LHCN-M2 (cell line): ENCODE measurements at regions not wholly inside any gene's neighbourhood (a gene's known extent, or its start where the extent isn't known, plus 50 kb on each side); places are given as distances from the start of the nearest gene placed in this dataset.

ENCODE experiments used
- DNase-seq: peaks from one replicate; pipeline ENCODE4 v3.0.0-alpha.2; 2012; ENCODE audit warnings: low read depth

DNA sequence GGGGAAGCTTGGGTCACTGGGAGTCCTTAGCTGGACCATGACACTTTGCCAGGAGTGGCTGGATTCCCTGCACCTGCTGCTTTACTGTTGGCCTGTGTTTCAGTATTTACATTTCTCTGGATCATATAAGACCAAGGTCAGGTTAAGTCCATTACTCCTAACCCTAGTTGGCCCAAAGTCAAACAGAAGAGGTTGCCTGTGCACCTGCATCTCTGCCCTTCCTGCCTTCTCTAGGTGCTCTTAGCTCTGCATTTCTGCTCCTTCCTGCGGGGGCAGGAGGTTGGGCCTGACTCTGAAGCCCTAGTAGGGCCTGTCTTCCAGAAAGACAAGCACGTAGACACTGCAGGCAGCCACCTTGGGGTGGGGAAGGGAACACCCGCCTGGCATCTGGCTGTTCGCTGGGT is 124.3 kb downstream of the RPLP1 start:
- DNase-seq = no peak

- no peak for DNase-seq
These were observed 124.8 kb downstream of the RPLP1 start for GRCh38 chr15:69577397-69577796.

DNA sequence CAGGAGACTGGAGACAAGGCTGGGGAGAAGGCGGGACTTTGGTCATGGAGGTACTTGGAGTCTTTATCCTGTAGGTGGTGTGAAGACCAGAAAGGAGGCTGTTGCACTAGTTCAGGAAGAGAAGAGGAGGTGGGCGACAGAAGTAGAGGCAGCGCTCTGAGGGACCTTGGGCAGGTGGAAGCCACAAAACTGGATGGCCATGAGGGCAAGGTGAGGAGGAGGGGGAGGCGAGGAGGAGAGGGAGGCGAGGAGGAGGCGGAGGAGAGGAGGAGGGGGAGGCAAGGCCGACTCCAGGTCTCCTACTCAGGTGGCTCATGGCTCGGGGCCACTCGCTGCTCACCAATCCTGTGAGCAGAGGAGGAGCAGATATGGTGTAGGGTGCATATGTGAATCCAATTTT is 125.6 kb downstream of the RPLP1 start:
- DNase-seq = no peak

GRCh38 chr15:69578787-69579583 is 126.4 kb downstream of the RPLP1 start:
- no peak for DNase-seq

- no peak for DNase-seq
These were observed 127.5 kb downstream of the RPLP1 start for GRCh38 chr15:69579950-69580618.

DNA sequence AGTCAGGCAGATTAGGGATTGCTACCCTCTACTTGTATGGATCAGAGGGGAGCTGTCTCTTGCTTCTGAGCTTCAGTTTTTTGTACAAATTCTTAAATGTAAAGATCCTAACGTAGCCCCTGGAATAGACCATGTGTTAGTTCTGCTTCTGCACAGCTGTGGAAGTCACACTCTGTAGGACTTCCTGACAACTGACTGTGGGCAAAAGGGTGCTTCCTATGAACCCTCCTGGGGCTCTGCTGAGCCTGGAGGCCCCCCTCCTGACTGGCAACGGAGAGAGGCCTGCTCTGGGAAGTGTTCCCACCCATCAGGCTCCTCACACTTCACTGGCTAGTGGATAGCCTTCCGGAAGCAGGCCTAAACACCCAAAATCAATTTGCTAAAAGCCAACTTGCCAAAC is 131.0 kb downstream of the RPLP1 start:
- DNase-seq = no peak

DNA sequence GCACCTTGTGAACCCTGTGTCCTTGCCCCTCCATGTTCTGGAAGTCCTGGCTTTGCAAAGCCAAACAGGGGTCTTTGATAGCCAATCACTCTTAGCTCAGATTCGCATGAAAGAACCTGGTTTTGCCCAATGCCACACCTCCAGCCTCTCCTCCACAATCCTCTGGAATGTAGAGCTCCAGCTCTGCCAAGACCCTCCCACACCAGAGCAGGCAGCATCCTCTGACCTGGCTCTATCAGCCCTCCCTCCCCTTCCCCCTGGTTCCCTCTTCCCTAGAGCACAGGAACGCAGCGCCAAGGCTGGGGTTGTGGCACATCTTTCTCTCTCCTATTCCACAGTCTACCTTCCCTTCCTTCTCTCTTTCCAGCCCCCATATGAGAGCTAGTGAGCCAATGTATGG is 133.3 kb downstream of the RPLP1 start:
- no peak for DNase-seq

DNA sequence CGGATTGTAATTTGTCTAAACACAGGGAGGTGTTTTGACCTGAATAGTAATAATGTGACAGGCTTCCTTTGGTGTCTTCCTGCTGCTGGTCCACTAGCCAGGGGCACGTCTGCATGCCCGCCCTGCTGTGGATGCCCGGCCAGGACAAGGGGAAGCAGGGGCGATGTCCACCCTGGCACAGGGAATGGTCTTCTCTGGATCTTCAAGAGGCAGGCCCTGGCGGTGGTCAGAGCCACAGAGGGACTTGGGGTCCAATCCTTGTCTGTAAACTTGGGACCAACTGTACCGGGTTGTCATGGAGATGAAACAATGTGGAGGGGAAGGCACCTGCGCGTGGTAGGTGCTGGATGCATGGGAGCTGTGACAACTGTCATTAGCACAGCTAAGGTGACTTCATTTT is 134.1 kb downstream of the RPLP1 start:
- no peak for DNase-seq

DNA sequence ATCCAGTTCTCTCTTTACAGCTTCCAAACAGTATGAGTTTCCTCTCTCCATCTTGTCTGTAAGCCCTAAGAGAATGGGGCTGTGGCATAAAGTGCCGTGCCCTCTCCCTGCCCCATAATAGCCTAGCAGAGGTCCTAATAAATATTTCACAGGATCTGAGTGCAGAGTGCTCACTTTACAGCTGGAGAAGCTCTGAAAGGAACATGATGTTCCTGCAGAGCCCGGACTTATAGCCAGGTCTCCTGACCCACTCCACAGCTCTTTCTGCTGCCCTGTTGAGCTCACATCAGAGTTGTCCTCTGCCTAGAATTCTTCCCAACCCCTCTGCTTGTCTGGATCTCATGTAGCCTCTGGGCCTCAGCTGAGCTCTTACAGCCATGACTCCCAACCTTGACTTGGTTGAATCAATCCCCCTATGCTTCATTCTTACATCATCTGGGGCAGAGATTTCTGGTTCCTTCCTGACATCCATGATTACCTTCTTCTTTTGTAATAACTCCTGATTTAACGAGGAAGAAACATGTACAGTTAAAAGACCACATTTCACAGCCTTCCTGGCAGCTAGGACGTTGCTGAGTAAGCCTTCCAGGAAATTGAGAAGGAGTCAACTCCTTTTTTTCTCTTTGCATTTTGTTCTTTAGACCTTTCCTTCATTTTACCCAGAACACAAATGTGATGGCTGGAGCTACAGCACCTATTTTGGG is 135.3 kb downstream of the RPLP1 start:
- no peak for DNase-seq

DNA sequence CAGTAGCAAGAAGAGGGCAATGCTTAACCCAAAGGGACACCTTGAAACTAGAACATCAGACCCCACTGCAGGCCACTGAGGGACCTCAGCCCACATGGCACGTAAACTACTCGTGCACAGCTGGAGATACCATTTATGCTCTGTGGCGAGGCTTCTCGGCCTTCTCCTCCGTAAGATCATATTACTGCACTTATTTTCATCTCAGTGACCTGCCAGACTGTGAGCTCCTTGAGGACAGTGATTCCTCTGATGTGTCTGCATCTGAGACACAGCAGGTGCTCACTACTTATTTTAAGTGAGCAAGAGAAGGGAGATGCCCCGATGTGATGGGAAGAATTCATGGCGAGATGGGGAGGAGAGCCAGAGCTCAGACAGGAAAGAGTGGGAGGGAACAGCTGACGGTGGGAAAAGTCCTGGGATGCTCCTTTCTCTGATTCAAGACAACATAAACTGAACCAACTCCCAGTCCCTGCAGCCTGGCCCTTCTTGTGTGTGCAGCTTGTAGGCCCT is 137.6 kb downstream of the RPLP1 start:
- DNase-seq = no peak

- no peak for DNase-seq
These were observed 138.4 kb downstream of the RPLP1 start for GRCh38 chr15:69590932-69591524.

DNA sequence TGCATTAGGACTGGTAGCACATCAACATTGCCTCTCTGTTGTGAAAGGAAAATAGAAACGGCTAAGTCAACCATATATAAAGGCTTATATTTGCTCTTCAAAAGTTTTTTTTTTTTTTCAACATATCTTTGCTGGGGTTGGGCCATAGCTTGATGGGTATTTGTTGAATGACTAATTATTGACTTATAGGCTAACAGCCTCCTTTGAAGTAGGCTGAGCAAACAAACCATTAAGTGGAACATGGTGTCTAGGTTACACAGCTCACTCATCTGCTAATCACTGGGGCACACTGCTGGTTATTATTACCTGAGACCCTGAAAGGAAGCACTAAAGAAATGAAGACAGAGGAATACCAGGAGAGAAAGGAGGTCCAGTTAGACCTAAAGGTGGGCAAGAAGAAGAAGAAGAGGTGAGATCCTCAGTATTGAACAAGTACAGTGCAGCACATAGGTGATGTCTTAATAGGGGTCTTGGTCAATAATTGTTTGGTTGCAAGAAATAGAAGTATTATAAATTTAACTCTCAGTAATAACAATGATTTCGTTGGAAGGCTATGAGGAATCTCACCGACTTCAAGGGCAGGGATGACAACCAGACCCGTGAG is 139.4 kb downstream of the RPLP1 start:
- DNase-seq = no peak

DNA sequence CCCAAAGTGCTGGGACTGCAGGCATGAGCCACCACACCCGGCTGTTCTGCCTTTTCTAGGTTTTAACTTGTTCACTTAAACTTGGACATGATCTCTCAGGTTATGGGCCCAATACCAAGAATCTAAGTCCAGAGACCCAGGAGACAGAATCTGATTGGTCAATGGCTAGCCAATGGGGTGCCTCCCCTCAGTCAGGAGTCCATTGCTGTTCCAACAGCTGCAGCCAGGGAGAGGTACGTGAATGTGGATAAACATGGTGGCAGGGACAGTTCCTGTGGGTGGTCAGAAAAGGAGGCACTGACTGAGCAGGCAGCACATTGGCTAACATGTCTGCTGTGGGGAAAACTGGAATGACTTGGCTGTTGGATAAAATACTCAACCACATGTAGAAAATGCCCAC is 140.3 kb downstream of the RPLP1 start:
- DNase-seq = no peak

DNA sequence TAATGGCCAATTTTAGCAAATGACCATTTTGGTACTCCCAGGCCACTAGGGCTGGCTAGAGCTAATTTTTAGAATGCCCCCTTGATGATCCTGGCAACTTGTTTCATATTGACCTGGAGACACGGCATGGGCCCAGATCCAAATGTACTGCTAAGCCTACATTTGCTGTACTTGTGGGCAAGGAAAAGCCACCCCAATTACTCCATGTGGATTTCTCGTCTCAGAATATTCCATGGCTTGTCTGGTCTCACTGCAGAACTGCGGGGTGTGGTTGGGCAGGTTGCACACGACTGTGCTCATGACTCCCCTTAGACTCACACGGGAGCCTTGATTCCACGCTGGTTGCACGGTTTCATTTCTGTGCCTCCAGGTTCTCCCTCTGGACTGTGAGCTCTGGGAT is 140.9 kb downstream of the RPLP1 start:
- no peak for DNase-seq

DNA sequence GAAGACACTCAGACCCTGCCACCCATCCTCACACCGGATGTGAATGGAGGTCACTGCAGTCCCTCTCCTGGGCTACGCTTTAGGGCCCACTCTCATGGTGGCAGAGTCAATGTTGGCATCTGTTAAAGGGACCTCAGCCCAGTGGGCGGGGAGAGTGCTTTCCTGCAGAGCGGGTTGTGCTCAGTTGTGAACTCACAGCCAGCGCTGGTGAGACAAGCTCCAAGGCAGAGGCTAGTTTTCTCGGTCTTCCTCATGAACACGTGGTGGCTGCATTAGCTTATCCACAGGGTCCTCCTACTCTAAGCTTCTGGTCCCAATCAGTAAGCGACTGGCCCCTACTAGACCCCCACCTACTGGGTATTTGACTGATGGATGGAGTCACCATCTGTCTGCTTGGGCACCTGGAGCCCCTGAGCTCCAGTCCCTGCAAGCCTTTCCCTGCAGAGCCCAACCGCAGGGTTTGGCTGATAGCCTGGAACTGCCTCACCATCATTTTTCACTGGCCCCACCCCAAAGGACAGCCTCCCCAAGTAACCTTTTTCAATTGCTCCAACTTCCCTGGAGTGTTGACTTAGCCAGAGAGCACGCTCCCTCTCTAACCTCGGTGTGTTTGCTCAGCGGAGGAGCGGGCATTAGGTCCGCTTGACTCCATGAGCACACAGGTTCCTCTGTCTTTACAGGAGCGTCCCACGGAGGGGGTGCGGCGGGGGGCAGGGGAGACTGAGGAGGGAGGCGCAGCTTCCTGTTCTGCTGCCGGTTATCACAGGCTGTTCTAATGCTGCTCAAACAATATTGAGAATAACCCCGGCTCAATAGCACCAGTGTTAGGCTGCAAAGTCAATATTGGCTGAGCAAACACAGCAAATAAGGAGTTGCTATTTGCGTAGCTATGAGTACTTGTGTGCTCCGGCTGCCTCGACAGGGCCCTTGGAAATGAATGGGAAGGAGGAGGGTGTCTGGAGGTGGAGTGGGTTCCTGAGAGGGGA is 141.7 kb downstream of the RPLP1 start:
- no peak for DNase-seq

- DNase-seq = no peak
These were observed 142.6 kb downstream of the RPLP1 start for GRCh38 chr15:69595009-69595791.

- DNase-seq = no peak
These were observed 144.5 kb downstream of the RPLP1 start for GRCh38 chr15:69597061-69597592.

- DNase-seq = no peak
These were observed 146.7 kb downstream of the RPLP1 start for GRCh38 chr15:69599271-69599670.

DNA sequence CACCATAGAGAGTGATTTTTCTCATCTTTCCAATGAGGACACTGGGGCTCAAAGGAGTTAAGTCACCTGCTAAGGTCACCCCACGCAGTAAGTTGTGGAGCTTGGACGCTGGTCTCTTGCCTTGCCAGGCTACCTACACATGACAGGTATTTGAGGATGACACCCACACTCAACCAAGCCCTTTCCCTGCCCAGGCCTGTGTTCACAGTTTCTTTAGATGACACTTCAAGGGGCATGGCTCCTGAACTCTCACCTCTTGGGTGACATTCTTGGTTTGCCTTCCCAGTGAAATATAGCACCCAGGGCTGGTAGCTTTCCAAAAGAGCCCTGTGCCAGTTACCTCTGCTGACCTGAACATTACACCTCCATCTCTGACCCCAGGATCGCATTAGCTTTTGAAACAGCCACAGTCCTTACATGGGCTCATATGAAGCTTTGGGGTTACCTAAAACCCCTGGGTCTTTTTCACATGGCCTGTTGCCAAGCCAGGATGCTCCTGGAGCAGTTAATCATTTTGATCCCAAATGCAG is 148.0 kb downstream of the RPLP1 start:
- no peak for DNase-seq
